ENCODE measurements at regions not wholly inside any gene's neighbourhood (a gene's known extent, or its start where the extent isn't known, plus 50 kb on each side); places are given as distances from the start of the nearest gene placed in this dataset.

DNA sequence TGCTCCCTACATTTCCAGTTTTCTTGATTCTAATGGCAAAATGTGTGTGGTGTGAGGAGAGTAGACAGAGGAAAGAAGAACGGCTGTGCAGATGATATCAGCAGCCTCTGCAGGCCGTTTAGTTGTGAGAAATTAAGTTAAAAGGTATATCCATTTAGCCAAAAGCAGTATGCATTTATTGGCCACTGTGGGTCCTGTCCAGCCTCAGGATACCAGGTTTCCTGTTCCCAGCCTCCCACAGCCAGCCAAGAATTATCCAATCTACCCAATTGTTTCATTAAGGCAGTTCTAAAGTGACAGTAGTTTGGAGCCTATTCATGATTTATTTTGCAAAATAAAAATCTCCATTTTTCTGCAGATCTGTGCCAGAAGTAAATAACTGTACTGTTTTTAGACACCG, 107.5 kb downstream of the TMEM18 start:
- TF ChIP-seq, protein P1, sequence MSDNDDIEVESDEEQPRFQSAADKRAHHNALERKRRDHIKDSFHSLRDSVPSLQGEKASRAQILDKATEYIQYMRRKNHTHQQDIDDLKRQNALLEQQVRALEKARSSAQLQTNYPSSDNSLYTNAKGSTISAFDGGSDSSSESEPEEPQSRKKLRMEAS (IDR thresholded peaks at IDR 0.05; ENCODE audit: low read depth, low read length): no peak
- TF ChIP-seq FOS (IDR thresholded peaks at IDR 0.05; ENCODE audit: borderline replicate concordance, extremely low read depth, insufficient read length) (no peak), FOXM1 (IDR thresholded peaks at IDR 0.05; ENCODE audit: low read depth, low read length) (no peak), CBFB (IDR thresholded peaks at IDR 0.05; ENCODE audit: low read depth) (no peak), RAD21 (IDR thresholded peaks at IDR 0.05; ENCODE audit: insufficient read depth, low read depth, low read length) (no peak), POLR2AphosphoS5 (IDR thresholded peaks at IDR 0.05; ENCODE audit: low read length) (no peak), NRF1 (conservative IDR thresholded peaks at IDR 0.05; ENCODE audit: low read depth, low read length) (no peak), ZNF274 (IDR thresholded peaks at IDR 0.05; ENCODE audit: insufficient read depth, insufficient read length) (no peak), POLR2A (IDR thresholded peaks at IDR 0.05; ENCODE audit: low read depth, low read length) (no peak)
- TF ChIP-seq, protein P2, sequence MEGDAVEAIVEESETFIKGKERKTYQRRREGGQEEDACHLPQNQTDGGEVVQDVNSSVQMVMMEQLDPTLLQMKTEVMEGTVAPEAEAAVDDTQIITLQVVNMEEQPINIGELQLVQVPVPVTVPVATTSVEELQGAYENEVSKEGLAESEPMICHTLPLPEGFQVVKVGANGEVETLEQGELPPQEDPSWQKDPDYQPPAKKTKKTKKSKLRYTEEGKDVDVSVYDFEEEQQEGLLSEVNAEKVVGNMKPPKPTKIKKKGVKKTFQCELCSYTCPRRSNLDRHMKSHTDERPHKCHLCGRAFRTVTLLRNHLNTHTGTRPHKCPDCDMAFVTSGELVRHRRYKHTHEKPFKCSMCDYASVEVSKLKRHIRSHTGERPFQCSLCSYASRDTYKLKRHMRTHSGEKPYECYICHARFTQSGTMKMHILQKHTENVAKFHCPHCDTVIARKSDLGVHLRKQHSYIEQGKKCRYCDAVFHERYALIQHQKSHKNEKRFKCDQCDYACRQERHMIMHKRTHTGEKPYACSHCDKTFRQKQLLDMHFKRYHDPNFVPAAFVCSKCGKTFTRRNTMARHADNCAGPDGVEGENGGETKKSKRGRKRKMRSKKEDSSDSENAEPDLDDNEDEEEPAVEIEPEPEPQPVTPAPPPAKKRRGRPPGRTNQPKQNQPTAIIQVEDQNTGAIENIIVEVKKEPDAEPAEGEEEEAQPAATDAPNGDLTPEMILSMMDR (IDR thresholded peaks at IDR 0.05 in 2 of 3, conservative IDR thresholded peaks at IDR 0.05 in 1 of 3; ENCODE audit: control insufficient read depth in 2 of 3, extremely low read depth in 1 of 3, insufficient read depth in 1 of 3, low read depth in 3 of 3, low read length in 3 of 3): no peak

Measured in GM12878 (cell line).